ENCODE measurements at regions not wholly inside any gene's neighbourhood (a gene's known extent, or its start where the extent isn't known, plus 50 kb on each side); places are given as distances from the start of the nearest gene placed in this dataset.

GRCh38 chr16:6286176-6286575 is 1046.5 kb upstream of the RBFOX1 start:
- no peak overlapping the region for H2BK15ac ChIP-seq (ENCODE audit: low read depth, low read length)
- no peaks in the 10 kb centered on the region for H3K36me3 ChIP-seq (ENCODE audit: control insufficient read depth, insufficient read depth, low read length)
- H3K9me1 ChIP-seq (ENCODE audit: insufficient read depth, low read length), result no peaks in the 10 kb centered on the region
- dilution Hi-C loops (cut with HindIII; ENCODE audit: low sequenced_read_pairs, unreplicated experiment), result no loop called here
- no peak overlapping the region for H4K91ac ChIP-seq (ENCODE audit: insufficient read depth, low read depth, low read length)
- H3K18ac ChIP-seq (ENCODE audit: low read depth, low read length), result no peak overlapping the region
- no peak overlapping the region for H3K27ac ChIP-seq (ENCODE audit: insufficient read depth, low read length)
- DNase-seq, result no peak
- no peak overlapping the region for H4K5ac ChIP-seq (ENCODE audit: low read depth, low read length)
- ATAC-seq (ENCODE audit: low read depth), result no peak
- no peak overlapping the region for H4K8ac ChIP-seq (ENCODE audit: low read depth in 2 of 2, low read length in 2 of 2)
- peaks cover 7% of the 10 kb centered on the region; the same call in 1 of the 2 replicates for H3K9me3 ChIP-seq (ENCODE audit: control insufficient read depth, insufficient read depth, low read length)
- H2AK5ac ChIP-seq (ENCODE audit: low read depth, low read length), result no peak overlapping the region
- no peak overlapping the region for H2BK20ac ChIP-seq (ENCODE audit: low read depth, low read length)
- WGBS, 2 experiments (ENCODE audit: extremely low coverage in 2 of 2, insufficient read length in 1 of 2), result no CpG with 5 or more reads among the region's 2 CpGs
- H3K56ac ChIP-seq (ENCODE audit: extremely low read depth, insufficient read depth, low read length), result no peak overlapping the region
- ChIA-PET CTCF (no interaction called here), POLR2A (ENCODE audit: unreplicated experiment) (no interaction called here)
- intact Hi-C loops (cut with micrococcal nuclease), result no loop called here
- no peak overlapping the region for H3K4me3 ChIP-seq (ENCODE audit: insufficient read depth, low read depth, low read length)
- no peak overlapping the region for H2AFZ ChIP-seq (replicated peaks; ENCODE audit: low read length, poor library complexity)
- no peak overlapping the region for H2AK9ac ChIP-seq (replicated peaks; ENCODE audit: low read depth, low read length, poor library complexity)
- no peaks in the 10 kb centered on the region for H3K79me1 ChIP-seq (ENCODE audit: low read depth in 1 of 2, low read length in 2 of 2)
- H2BK5ac ChIP-seq (ENCODE audit: low read depth, low read length, poor library complexity, severe bottlenecking), result no peak overlapping the region
- no peak overlapping the region for H3K9ac ChIP-seq (ENCODE audit: low read depth, low read length)
- H3K4me1 ChIP-seq (ENCODE audit: control insufficient read depth, insufficient read depth, low read length), result no peaks in the 10 kb centered on the region
- H3K23ac ChIP-seq (ENCODE audit: low read depth, low read length), result no peak overlapping the region
- no TSS peak for BruUV-seq (replicated peaks)
- H3K27me3 ChIP-seq (ENCODE audit: control insufficient read depth, insufficient read depth, low read length), result no peaks in the 10 kb centered on the region
- in situ Hi-C loops (cut with MboI; ENCODE audit: low sequenced_read_pairs), result no loop called here
- H2BK120ac ChIP-seq (ENCODE audit: low read depth, low read length), result no peak overlapping the region
- no peak overlapping the region for H3K14ac ChIP-seq (replicated peaks; ENCODE audit: low read depth, low read length)
- TF ChIP-seq, protein P1, sequence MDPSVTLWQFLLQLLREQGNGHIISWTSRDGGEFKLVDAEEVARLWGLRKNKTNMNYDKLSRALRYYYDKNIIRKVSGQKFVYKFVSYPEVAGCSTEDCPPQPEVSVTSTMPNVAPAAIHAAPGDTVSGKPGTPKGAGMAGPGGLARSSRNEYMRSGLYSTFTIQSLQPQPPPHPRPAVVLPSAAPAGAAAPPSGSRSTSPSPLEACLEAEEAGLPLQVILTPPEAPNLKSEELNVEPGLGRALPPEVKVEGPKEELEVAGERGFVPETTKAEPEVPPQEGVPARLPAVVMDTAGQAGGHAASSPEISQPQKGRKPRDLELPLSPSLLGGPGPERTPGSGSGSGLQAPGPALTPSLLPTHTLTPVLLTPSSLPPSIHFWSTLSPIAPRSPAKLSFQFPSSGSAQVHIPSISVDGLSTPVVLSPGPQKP (IDR thresholded peaks at IDR 0.05; ENCODE audit: borderline replicate concordance, low read depth, low read length), result no peak
- TF ChIP-seq POLR2A (IDR thresholded peaks at IDR 0.05; ENCODE audit: low read depth, low read length) (no peak), MAFK (IDR thresholded peaks at IDR 0.05; ENCODE audit: low read depth, low read length) (no peak), USF2 (IDR thresholded peaks at IDR 0.05; ENCODE audit: low read depth, low read length) (no peak), BHLHE40 (IDR thresholded peaks at IDR 0.05; ENCODE audit: low read depth, low read length) (no peak), RCOR1 (IDR thresholded peaks at IDR 0.05; ENCODE audit: insufficient replicate concordance, low read length) (no peak)
- TF ChIP-seq, protein P2, sequence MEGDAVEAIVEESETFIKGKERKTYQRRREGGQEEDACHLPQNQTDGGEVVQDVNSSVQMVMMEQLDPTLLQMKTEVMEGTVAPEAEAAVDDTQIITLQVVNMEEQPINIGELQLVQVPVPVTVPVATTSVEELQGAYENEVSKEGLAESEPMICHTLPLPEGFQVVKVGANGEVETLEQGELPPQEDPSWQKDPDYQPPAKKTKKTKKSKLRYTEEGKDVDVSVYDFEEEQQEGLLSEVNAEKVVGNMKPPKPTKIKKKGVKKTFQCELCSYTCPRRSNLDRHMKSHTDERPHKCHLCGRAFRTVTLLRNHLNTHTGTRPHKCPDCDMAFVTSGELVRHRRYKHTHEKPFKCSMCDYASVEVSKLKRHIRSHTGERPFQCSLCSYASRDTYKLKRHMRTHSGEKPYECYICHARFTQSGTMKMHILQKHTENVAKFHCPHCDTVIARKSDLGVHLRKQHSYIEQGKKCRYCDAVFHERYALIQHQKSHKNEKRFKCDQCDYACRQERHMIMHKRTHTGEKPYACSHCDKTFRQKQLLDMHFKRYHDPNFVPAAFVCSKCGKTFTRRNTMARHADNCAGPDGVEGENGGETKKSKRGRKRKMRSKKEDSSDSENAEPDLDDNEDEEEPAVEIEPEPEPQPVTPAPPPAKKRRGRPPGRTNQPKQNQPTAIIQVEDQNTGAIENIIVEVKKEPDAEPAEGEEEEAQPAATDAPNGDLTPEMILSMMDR (conservative IDR thresholded peaks at IDR 0.05; ENCODE audit: low read depth, low read length), result no peak
- no peak overlapping the region for H3K4ac ChIP-seq (ENCODE audit: low read depth, low read length)
- no peak overlapping the region for H3K4me2 ChIP-seq (ENCODE audit: low read depth, low read length)
- no peaks in the 10 kb centered on the region for H4K20me1 ChIP-seq (ENCODE audit: insufficient read depth, low read length)
